Neutrophil (primary cell): ENCODE measurements at regions not wholly inside any gene's neighbourhood (a gene's known extent, or its start where the extent isn't known, plus 50 kb on each side); places are given as distances from the start of the nearest gene placed in this dataset.
"Not testable (repeated sequence)": the region's sequence is repeated elsewhere in the genome, so short reads cannot be mapped to it uniquely, and the experiment has no call there.

Experiments used
- H3K27ac ChIP-seq: fragments of 200-600 bp; sonication (generic); 2 replicates; pipeline ENCODE4 v1.5.1; 2016; ENCODE audit warnings: mild to moderate bottlenecking, moderate library complexity
- H3K27me3 ChIP-seq: fragments of 200-600 bp; sonication (generic); 2 replicates; pipeline ENCODE4 v1.6.0; 2016; ENCODE audit warnings: mild to moderate bottlenecking
- H3K36me3 ChIP-seq: fragments of 200-600 bp; sonication (generic); 2 replicates; pipeline ENCODE4 v1.5.1; 2017
- H3K4me1 ChIP-seq, 2 experiments: fragments of 200-600 bp in 1 of 2; sonication (generic) in 1 of 2; 1 replicate in 1 of 2; 2 replicates in 1 of 2; pipeline versions ENCODE4 v1.5.1 to v1.6.1; 2013 to 2016; ENCODE audit warnings: low read depth in 1 of 2, low read length in 1 of 2, mild to moderate bottlenecking in 1 of 2, moderate library complexity in 1 of 2; ENCODE audit not compliant: control insufficient read depth in 1 of 2, insufficient read depth in 1 of 2
- H3K4me3 ChIP-seq, 2 experiments: fragments of 200-600 bp in 1 of 2; sonication (generic) in 1 of 2; 1 replicate in 1 of 2; 2 replicates in 1 of 2; pipeline ENCODE4 v1.5.1; 2013 to 2016; ENCODE audit warnings: low read depth in 1 of 2, low read length in 1 of 2, mild to moderate bottlenecking in 1 of 2, moderate library complexity in 1 of 2
- H3K9me3 ChIP-seq: fragments of 200-600 bp; sonication (generic); 2 replicates; pipeline ENCODE4 v1.5.1; 2016
- TF ChIP-seq, protein P1 (sequence below): fragments of 200-600 bp; sonication (generic); IDR thresholded peaks from 2 replicates; pipeline ENCODE4 v1.5.1; 2016; ENCODE audit warnings: antibody characterized with exemption

DNA sequence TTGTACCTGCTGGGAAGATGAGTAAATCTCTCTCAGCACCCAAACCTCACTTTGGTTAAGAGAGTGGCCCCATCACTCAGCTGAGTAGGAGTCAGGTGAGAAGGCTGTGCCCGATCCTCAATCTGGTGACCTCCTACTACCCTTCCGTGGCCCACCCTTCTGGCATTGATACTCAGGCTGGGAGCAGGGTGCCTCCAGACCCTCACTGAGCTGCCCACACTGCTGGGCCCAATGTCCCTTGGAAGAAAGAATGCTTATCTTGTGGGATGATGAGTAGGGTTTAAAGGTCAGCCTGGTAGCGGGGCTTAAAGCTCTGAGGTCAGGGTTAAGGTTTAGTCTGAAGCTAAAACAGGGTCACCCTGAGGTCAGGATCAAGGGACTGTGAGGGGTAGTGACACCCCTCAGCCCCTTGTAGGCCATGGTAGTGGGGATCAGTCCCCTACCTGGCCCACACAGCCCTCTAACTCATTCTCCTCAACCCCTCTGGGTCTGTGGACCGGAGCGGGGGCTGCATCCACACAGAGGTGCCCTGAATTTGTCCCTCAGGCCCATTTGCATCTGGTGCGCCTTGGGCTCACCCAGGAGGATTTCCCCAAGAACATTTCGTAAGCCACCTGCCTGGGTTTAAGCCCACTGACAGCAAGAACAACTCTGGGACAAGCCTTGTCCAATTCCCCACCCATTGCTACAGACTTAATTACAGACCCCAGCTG, 123.8 kb downstream of the CYP26B1 start:
- H3K27ac ChIP-seq = no peak overlapping the region
- TF ChIP-seq, protein P1, sequence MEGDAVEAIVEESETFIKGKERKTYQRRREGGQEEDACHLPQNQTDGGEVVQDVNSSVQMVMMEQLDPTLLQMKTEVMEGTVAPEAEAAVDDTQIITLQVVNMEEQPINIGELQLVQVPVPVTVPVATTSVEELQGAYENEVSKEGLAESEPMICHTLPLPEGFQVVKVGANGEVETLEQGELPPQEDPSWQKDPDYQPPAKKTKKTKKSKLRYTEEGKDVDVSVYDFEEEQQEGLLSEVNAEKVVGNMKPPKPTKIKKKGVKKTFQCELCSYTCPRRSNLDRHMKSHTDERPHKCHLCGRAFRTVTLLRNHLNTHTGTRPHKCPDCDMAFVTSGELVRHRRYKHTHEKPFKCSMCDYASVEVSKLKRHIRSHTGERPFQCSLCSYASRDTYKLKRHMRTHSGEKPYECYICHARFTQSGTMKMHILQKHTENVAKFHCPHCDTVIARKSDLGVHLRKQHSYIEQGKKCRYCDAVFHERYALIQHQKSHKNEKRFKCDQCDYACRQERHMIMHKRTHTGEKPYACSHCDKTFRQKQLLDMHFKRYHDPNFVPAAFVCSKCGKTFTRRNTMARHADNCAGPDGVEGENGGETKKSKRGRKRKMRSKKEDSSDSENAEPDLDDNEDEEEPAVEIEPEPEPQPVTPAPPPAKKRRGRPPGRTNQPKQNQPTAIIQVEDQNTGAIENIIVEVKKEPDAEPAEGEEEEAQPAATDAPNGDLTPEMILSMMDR = no peak
- H3K4me1 ChIP-seq = no peaks in the 10 kb centered on the region

DNA sequence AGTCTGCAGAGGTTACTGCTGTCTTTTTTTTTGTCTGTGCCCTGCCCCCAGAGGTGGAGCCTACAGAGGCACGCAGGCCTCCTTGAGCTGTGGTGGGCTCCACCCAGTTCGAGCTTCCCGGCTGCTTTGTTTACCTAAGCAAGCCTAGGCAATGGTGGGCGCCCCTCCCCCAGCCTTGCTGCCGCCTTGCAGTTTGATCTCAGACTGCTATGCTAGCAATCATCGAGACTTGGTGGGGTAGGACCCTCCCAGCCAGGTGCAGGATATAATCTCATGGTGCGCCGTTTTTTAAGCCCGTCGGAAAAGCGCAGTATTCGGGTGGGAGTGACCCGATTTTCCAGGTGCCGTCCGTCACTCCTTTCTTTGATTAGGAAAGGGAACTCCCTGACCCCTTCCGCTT, 126.3 kb downstream of the CYP26B1 start:
- H3K4me3 ChIP-seq, H3K9me3 ChIP-seq, H3K27me3 ChIP-seq, H3K27ac ChIP-seq, H3K36me3 ChIP-seq, H3K4me1 ChIP-seq: not testable (repeated sequence)

More for the DNA sequence above, 123.8 kb downstream of the CYP26B1 start:
- Histone ChIP-seq H3K36me3 (no peaks in the 10 kb centered on the region), H3K4me3 (no peak overlapping the region), H3K9me3 (no peaks in the 10 kb centered on the region), H3K27me3 (no peaks in the 10 kb centered on the region)

DNA sequence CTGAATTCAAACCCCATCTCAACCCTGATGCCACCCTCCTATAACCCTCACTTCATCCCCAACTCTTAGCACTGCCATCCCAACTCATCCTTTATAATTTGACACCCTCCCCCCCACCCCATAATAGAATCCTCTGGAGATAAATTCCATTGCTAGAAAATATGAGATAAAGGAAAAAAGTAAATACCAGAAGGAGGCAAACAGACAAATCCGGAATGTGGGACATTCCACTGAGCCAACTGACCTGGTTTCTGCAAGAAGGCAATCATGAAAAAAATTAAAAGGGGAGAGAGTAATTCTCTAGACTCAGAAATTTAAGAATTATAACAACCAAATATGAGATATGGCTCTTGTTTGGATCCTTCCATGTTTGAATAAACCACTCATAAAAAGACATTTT, 132.4 kb downstream of the CYP26B1 start:
- TF ChIP-seq, protein P1 = no peak
- Histone ChIP-seq H3K9me3 (no peaks in the 10 kb centered on the region), H3K27ac (no peak overlapping the region), H3K27me3 (no peaks in the 10 kb centered on the region), H3K4me3 (no peak overlapping the region), H3K36me3 (no peaks in the 10 kb centered on the region), H3K4me1 (no peaks in the 10 kb centered on the region)

DNA sequence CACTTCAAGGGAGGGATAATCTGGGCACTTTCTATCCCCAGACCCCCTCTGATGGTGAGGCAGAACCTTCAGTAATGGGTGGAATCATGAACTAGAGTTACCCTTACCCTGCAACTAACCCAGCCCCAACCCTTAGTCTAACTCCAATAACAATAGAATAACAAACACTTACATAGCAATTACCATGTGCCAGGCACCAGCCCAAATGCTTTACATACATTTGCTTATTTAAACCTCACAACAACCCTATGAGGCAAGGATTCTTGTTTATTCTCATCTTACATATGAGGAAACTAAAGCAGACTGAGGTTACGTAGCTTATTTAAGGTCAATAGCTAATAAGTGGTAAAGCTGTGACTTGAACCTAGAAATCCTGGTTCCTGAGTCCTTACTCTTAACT, 132.8 kb downstream of the CYP26B1 start:
- no peaks in the 10 kb centered on the region for H3K4me1 ChIP-seq
- no peaks in the 10 kb centered on the region for H3K27me3 ChIP-seq
- TF ChIP-seq, protein P1 = no peak
- H3K36me3 ChIP-seq = no peaks in the 10 kb centered on the region
- no peaks in the 10 kb centered on the region for H3K9me3 ChIP-seq
- no peak overlapping the region for H3K27ac ChIP-seq
- no peak overlapping the region for H3K4me3 ChIP-seq

DNA sequence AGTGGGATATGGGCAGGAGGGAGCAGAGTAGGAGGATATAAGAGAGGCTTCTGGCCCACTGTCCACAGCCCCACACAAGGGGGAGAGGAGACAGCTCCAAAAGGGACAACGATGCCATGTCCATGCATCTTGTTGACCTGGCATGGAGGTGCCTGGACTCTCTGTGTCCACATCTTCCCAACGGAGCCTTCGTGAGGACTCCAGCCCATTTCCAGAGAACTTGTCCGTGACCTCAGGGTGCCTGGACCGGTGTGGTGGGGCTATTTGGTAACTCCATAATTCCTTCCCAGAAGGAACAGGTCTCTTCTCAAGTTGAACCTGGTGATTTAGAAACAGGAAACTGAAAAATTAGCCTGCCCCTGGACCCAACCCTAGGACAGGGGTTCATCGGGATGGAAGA, 133.9 kb downstream of the CYP26B1 start:
- no peaks in the 10 kb centered on the region for H3K36me3 ChIP-seq
- H3K4me3 ChIP-seq = no peak overlapping the region
- TF ChIP-seq, protein P1 = no peak
- H3K27ac ChIP-seq = no peak overlapping the region
- H3K4me1 ChIP-seq = no peaks in the 10 kb centered on the region
- H3K9me3 ChIP-seq = no peaks in the 10 kb centered on the region
- no peaks in the 10 kb centered on the region for H3K27me3 ChIP-seq

DNA sequence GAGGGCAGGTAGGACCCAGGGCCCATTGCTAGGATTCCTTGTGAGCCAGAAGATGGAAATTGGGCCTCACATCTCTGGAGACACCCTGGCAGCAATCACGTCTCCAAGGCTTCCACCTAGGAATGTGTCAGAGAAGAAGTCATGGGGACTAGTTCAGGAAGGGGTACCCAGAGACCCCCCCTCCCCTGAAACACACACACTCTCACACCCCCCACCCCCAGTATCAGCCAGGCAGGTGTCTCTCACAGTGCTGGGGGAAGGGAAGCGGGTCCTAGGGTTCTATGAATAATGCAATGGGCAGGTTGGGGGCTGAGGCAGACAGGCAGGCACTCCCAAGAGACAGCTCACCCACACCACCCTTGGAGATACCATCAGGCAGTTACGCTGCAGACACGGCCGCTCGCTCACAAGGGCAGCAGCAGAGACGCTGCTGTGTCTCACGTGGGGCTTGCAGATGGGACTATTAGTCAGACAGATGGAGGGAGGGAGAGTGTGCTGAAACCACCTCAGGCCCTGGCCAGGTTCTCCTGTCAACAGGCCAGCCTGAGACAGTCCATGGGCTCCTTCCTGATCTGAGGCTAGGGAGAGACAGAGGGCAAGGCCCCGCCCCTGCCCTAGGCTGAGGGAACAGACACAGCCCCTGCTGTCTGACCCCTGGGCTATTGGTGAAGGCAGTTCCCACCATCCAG, 134.6 kb downstream of the CYP26B1 start:
- no peak overlapping the region for H3K4me3 ChIP-seq
- no peaks in the 10 kb centered on the region for H3K27me3 ChIP-seq
- H3K9me3 ChIP-seq = no peaks in the 10 kb centered on the region
- TF ChIP-seq, protein P1 = no peak
- H3K36me3 ChIP-seq = no peaks in the 10 kb centered on the region
- H3K4me1 ChIP-seq = no peaks in the 10 kb centered on the region
- no peak overlapping the region for H3K27ac ChIP-seq
